WTC11 (cell line): ENCODE measurements at regions not wholly inside any gene's neighbourhood (a gene's known extent, or its start where the extent isn't known, plus 50 kb on each side); places are given as distances from the start of the nearest gene placed in this dataset.

ENCODE experiments used
- ATAC-seq: fragments of 200-7000 bp; cut with Tn5 transposase; 2 replicates; pipeline ENCODE4 v1.10.0; 2021; ENCODE audit warnings: mild to moderate bottlenecking, moderate library complexity
- CTCF ChIA-PET: fragments of 300-600 bp; sonication (Branson Sonifier 250); formaldehyde crosslinking; loops from one replicate; lab custom pipeline; 2021; ENCODE audit warnings: antibody characterized with exemption; lab: Charles Lee
- POLR2A ChIA-PET: fragments of 350-600 bp; sonication (Branson Sonifier 250); formaldehyde crosslinking; loops from one replicate; lab custom pipeline; 2021; ENCODE audit warnings: antibody characterized with exemption; lab: Charles Lee
- DNase-seq: peaks from one replicate; pipeline ENCODE4 v3.0.0; 2021; ENCODE audit warnings: low spot score
- H3K27ac Mint-ChIP-seq: 2 replicates; pipeline ENCODE4 v1.8.0; 2021; ENCODE audit warnings: mixed read lengths
- H3K27me3 Mint-ChIP-seq: 2 replicates; pipeline ENCODE4 v1.8.0; 2021; ENCODE audit warnings: low read depth, mild to moderate bottlenecking, moderate library complexity, mixed read lengths
- H3K36me3 Mint-ChIP-seq: 2 replicates; pipeline ENCODE4 v1.8.0; 2021; ENCODE audit warnings: mixed read lengths
- H3K4me1 Mint-ChIP-seq: 2 replicates; pipeline ENCODE4 v1.8.0; 2022; ENCODE audit warnings: mixed read lengths
- H3K4me3 Mint-ChIP-seq: 2 replicates; pipeline ENCODE4 v1.8.0; 2021; ENCODE audit warnings: mild to moderate bottlenecking, moderate library complexity, mixed read lengths
- H3K9me3 Mint-ChIP-seq: 2 replicates; pipeline ENCODE4 v1.8.0; 2021; ENCODE audit warnings: mixed read lengths
- ATF1 ChIP-seq: sonication (generic); formaldehyde crosslinking; IDR thresholded peaks from 2 replicates; pipeline ENCODE4 v1.8.1; 2023; ENCODE audit warnings: mild to moderate bottlenecking, moderate library complexity, missing genetic modification reagents
- ATF6 ChIP-seq: sonication (generic); formaldehyde crosslinking; IDR thresholded peaks from 2 replicates; pipeline ENCODE4 v1.8.1; 2023; ENCODE audit warnings: mild to moderate bottlenecking, missing genetic modification reagents
- E2F5 ChIP-seq: sonication (generic); formaldehyde crosslinking; IDR thresholded peaks from 2 replicates; pipeline ENCODE4 v1.8.1; 2022; ENCODE audit warnings: mild to moderate bottlenecking, moderate library complexity, missing genetic modification reagents
- ELF4 ChIP-seq: sonication (generic); formaldehyde crosslinking; IDR thresholded peaks from 2 replicates; pipeline ENCODE4 v1.8.1; 2022; ENCODE audit warnings: low read depth, mild to moderate bottlenecking, moderate library complexity, missing genetic modification reagents
- GABPB1 ChIP-seq: sonication (generic); formaldehyde crosslinking; IDR thresholded peaks from 2 replicates; pipeline ENCODE4 v1.8.1; 2023; ENCODE audit warnings: mild to moderate bottlenecking, missing genetic modification reagents
- GRHL2 ChIP-seq: fragments of 250-450 bp; sonication (Bioruptor Pico); IDR thresholded peaks from 2 replicates; pipeline ENCODE4 v1.8.0; 2022; ENCODE audit warnings: mild to moderate bottlenecking, moderate library complexity; ENCODE audit not compliant: insufficient replicate concordance, severe bottlenecking
- GTF2I ChIP-seq: fragments of 250-450 bp; sonication (Bioruptor Pico); conservative IDR thresholded peaks from 2 replicates; pipeline ENCODE4 v1.4.0; 2021; ENCODE audit warnings: mild to moderate bottlenecking
- MXD4 ChIP-seq: fragments of 250-450 bp; sonication (Bioruptor Pico); IDR thresholded peaks from 2 replicates; pipeline ENCODE4 v1.8.0; 2021; ENCODE audit warnings: mild to moderate bottlenecking, moderate library complexity, borderline replicate concordance
- MYBL2 ChIP-seq: sonication (generic); formaldehyde crosslinking; IDR thresholded peaks from 2 replicates; pipeline ENCODE4 v1.8.1; 2023; ENCODE audit warnings: mild to moderate bottlenecking, moderate library complexity, missing genetic modification reagents
- NFATC4 ChIP-seq: fragments of 250-450 bp; sonication (Bioruptor Pico); IDR thresholded peaks from 2 replicates; pipeline ENCODE4 v1.9.0; 2021; ENCODE audit warnings: mild to moderate bottlenecking
- NFE2L1 ChIP-seq: sonication (generic); formaldehyde crosslinking; IDR thresholded peaks from 2 replicates; pipeline ENCODE4 v1.8.1; 2023; ENCODE audit warnings: missing genetic modification reagents
- PRDM15 ChIP-seq: sonication (generic); formaldehyde crosslinking; IDR thresholded peaks from 2 replicates; pipeline ENCODE4 v1.8.0; 2022; ENCODE audit warnings: missing genetic modification reagents
- PREB ChIP-seq: sonication (generic); formaldehyde crosslinking; IDR thresholded peaks from 2 replicates; pipeline ENCODE4 v1.8.1; 2022; ENCODE audit warnings: mild to moderate bottlenecking, missing genetic modification reagents, moderate library complexity, borderline replicate concordance
- TEAD4 ChIP-seq: sonication (generic); formaldehyde crosslinking; IDR thresholded peaks from 2 replicates; pipeline ENCODE4 v1.8.0; 2022; ENCODE audit warnings: mild to moderate bottlenecking, missing genetic modification reagents
- ZNF121 ChIP-seq: sonication (generic); formaldehyde crosslinking; IDR thresholded peaks from 2 replicates; pipeline ENCODE4 v1.8.0; 2023; ENCODE audit warnings: missing genetic modification reagents
- TF ChIP-seq, protein P1 (sequence below): fragments of 250-450 bp; sonication (Bioruptor Pico); IDR thresholded peaks from 2 replicates; pipeline ENCODE4 v1.8.0; 2021; ENCODE audit warnings: mild to moderate bottlenecking

- TF ChIP-seq PRDM15 (no peak), MXD4 (CRISPR knock-in tag) (no peak), ELF4 (CRISPR knock-in tag) (no peak), ATF1 (CRISPR knock-in tag) (no peak), GTF2I (CRISPR knock-in tag) (no peak)
These were observed 229.9 kb downstream of the CXCL12 start (continued) for GRCh38 chr10:44154956-44155355.

DNA sequence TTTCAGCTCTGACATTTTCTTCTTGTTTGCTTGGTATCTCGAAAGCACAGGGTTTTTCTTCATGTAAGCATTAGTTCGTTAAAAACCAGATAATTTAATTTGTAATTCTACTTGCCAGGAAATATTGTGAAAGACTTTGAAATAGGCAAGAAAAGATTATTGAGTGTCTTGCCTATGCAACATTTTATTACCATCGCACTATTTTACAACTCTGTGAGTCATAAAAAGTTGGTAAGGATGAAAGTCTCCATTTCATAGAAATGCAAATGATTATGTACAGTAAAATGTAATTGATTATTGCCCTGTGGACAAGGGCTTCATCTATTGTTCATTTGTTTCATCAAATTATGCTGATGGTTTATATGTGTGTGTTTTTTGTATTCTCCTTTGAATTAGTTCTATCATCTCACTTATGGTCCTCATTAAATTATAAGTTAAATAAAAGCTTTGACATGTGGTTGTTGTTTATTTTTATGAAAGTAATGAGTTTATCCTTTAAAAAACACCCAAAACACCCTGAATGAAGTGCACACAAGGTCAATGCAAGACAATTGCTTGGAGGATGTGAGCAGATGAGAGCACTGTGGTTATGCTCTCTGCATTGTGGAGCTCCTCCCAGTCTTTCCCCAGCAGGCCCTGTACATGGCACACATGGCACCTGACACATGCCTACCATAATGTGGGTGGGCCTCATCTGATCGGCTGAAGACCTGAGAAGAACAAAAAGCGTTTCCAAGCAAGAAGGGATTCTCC, 230.8 kb downstream of the CXCL12 start:
- no peaks in the 10 kb centered on the region for H3K4me1 Mint-ChIP-seq
- ChIA-PET POLR2A (no interaction called here), CTCF (interaction anchor here (0.6 kb wide), 1 partner anchor 14 kb away, joined by 3 read pairs; no protein-coding TSS in a partner anchor)
- no peak for DNase-seq
- ATAC-seq = no peak
- TF ChIP-seq E2F5 (CRISPR knock-in tag) = no peak
- TF ChIP-seq NFATC4 = no peak
- TF ChIP-seq PREB (CRISPR knock-in tag) = no peak
- TF ChIP-seq, protein P1, sequence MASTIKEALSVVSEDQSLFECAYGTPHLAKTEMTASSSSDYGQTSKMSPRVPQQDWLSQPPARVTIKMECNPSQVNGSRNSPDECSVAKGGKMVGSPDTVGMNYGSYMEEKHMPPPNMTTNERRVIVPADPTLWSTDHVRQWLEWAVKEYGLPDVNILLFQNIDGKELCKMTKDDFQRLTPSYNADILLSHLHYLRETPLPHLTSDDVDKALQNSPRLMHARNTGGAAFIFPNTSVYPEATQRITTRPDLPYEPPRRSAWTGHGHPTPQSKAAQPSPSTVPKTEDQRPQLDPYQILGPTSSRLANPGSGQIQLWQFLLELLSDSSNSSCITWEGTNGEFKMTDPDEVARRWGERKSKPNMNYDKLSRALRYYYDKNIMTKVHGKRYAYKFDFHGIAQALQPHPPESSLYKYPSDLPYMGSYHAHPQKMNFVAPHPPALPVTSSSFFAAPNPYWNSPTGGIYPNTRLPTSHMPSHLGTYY (CRISPR knock-in tag) = no peak
- TF ChIP-seq ZNF121 (CRISPR knock-in tag) = no peak
- no peak for TF ChIP-seq ATF6
- no peak for TF ChIP-seq TEAD4
- no peak for TF ChIP-seq GABPB1
- no peak for TF ChIP-seq NFE2L1 (CRISPR knock-in tag)
- TF ChIP-seq MXD4 (CRISPR knock-in tag) = no peak
- TF ChIP-seq GRHL2 (CRISPR knock-in tag) = no peak
- TF ChIP-seq MYBL2 (CRISPR knock-in tag) = no peak
- H3K27ac Mint-ChIP-seq = no peak overlapping the region
- no peaks in the 10 kb centered on the region; the same call in 1 of the 2 replicates for H3K27me3 Mint-ChIP-seq
- H3K4me3 Mint-ChIP-seq = no peak overlapping the region
- peaks cover 35% of the 10 kb centered on the region for H3K36me3 Mint-ChIP-seq
- H3K9me3 Mint-ChIP-seq = peaks cover 73% of the 10 kb centered on the region
